Activated naive CD8-positive, alpha-beta T cell (primary cell): ENCODE measurements at regions not wholly inside any gene's neighbourhood (a gene's known extent, or its start where the extent isn't known, plus 50 kb on each side); places are given as distances from the start of the nearest gene placed in this dataset.

Source experiments
- H3K27ac Mint-ChIP-seq: one replicate; pipeline ENCODE4 v1.8.0; 2021; ENCODE audit warnings: mixed read lengths
- H3K27me3 Mint-ChIP-seq: one replicate; pipeline ENCODE4 v1.8.0; 2021; ENCODE audit warnings: mixed read lengths
- H3K36me3 Mint-ChIP-seq: one replicate; pipeline ENCODE4 v1.8.0; 2021; ENCODE audit warnings: mixed read lengths
- H3K4me1 Mint-ChIP-seq: one replicate; pipeline ENCODE4 v1.8.0; 2021; ENCODE audit warnings: low read depth, mixed read lengths
- H3K4me3 Mint-ChIP-seq: one replicate; pipeline ENCODE4 v1.8.0; 2021; ENCODE audit warnings: mild to moderate bottlenecking, mixed read lengths
- H3K9me3 Mint-ChIP-seq: one replicate; pipeline ENCODE4 v1.8.0; 2021; ENCODE audit warnings: low read depth, mixed read lengths

- Mint-ChIP-seq H3K36me3 (no peaks in the 10 kb centered on the region), H3K27ac (no peak overlapping the region), H3K27me3 (no peaks in the 10 kb centered on the region), H3K9me3 (no peaks in the 10 kb centered on the region), H3K4me3 (no peak overlapping the region), H3K4me1 (no peaks in the 10 kb centered on the region)
Observed at GRCh38 chr12:114943601-114944000, 259.6 kb upstream of the TBX3 start.

GRCh38 chr12:114938487-114939210, 254.7 kb upstream of the TBX3 start:
- no peaks in the 10 kb centered on the region for H3K9me3 Mint-ChIP-seq
- H3K4me3 Mint-ChIP-seq: no peak overlapping the region
- no peaks in the 10 kb centered on the region for H3K27me3 Mint-ChIP-seq
- H3K27ac Mint-ChIP-seq: no peak overlapping the region
- no peaks in the 10 kb centered on the region for H3K36me3 Mint-ChIP-seq
- H3K4me1 Mint-ChIP-seq: no peaks in the 10 kb centered on the region

- H3K27ac Mint-ChIP-seq: no peak overlapping the region
- H3K36me3 Mint-ChIP-seq: no peaks in the 10 kb centered on the region
- H3K4me3 Mint-ChIP-seq: no peak overlapping the region
- no peaks in the 10 kb centered on the region for H3K4me1 Mint-ChIP-seq
- H3K9me3 Mint-ChIP-seq: no peaks in the 10 kb centered on the region
- no peaks in the 10 kb centered on the region for H3K27me3 Mint-ChIP-seq
Observed at GRCh38 chr12:114936148-114937079, 252.4 kb upstream of the TBX3 start.

GRCh38 chr12:114935658-114936057, 251.7 kb upstream of the TBX3 start:
- H3K4me3 Mint-ChIP-seq: no peak overlapping the region
- H3K27ac Mint-ChIP-seq: no peak overlapping the region

GRCh38 chr12:114933428-114934160, 249.6 kb upstream of the TBX3 start:
- no peaks in the 10 kb centered on the region for H3K27me3 Mint-ChIP-seq
- no peaks in the 10 kb centered on the region for H3K36me3 Mint-ChIP-seq

More at GRCh38 chr12:114935658-114936057, 251.7 kb upstream of the TBX3 start:
- no peaks in the 10 kb centered on the region for H3K36me3 Mint-ChIP-seq
- H3K27me3 Mint-ChIP-seq: no peaks in the 10 kb centered on the region
- H3K9me3 Mint-ChIP-seq: no peaks in the 10 kb centered on the region
- no peaks in the 10 kb centered on the region for H3K4me1 Mint-ChIP-seq

GRCh38 chr12:114932806-114933205, 248.8 kb upstream of the TBX3 start:
- Mint-ChIP-seq H3K27ac (no peak overlapping the region), H3K4me3 (no peak overlapping the region), H3K9me3 (no peaks in the 10 kb centered on the region), H3K4me1 (no peaks in the 10 kb centered on the region), H3K27me3 (no peaks in the 10 kb centered on the region), H3K36me3 (no peaks in the 10 kb centered on the region)

More at GRCh38 chr12:114933428-114934160, 249.6 kb upstream of the TBX3 start:
- no peak overlapping the region for H3K4me3 Mint-ChIP-seq
- H3K4me1 Mint-ChIP-seq: no peaks in the 10 kb centered on the region
- no peaks in the 10 kb centered on the region for H3K9me3 Mint-ChIP-seq
- H3K27ac Mint-ChIP-seq: no peak overlapping the region

- no peaks in the 10 kb centered on the region for H3K27me3 Mint-ChIP-seq
- no peaks in the 10 kb centered on the region for H3K4me1 Mint-ChIP-seq
Observed at GRCh38 chr12:114931025-114931424, 247.1 kb upstream of the TBX3 start.

GRCh38 chr12:114926341-114926740, 242.4 kb upstream of the TBX3 start:
- no peaks in the 10 kb centered on the region for H3K9me3 Mint-ChIP-seq

More at GRCh38 chr12:114931025-114931424, 247.1 kb upstream of the TBX3 start:
- Mint-ChIP-seq H3K27ac (no peak overlapping the region), H3K36me3 (no peaks in the 10 kb centered on the region), H3K9me3 (no peaks in the 10 kb centered on the region), H3K4me3 (no peak overlapping the region)

GRCh38 chr12:114924946-114925475, 241.0 kb upstream of the TBX3 start:
- no peak overlapping the region for H3K4me3 Mint-ChIP-seq
- no peaks in the 10 kb centered on the region for H3K4me1 Mint-ChIP-seq
- no peaks in the 10 kb centered on the region for H3K27me3 Mint-ChIP-seq
- no peak overlapping the region for H3K27ac Mint-ChIP-seq
- no peaks in the 10 kb centered on the region for H3K36me3 Mint-ChIP-seq
- H3K9me3 Mint-ChIP-seq: no peaks in the 10 kb centered on the region

More at GRCh38 chr12:114926341-114926740, 242.4 kb upstream of the TBX3 start:
- Mint-ChIP-seq H3K4me1 (no peaks in the 10 kb centered on the region), H3K27ac (no peak overlapping the region), H3K4me3 (no peak overlapping the region), H3K27me3 (no peaks in the 10 kb centered on the region), H3K36me3 (no peaks in the 10 kb centered on the region)

GRCh38 chr12:114921781-114922180, 237.8 kb upstream of the TBX3 start:
- Mint-ChIP-seq H3K4me3 (no peak overlapping the region), H3K36me3 (no peaks in the 10 kb centered on the region), H3K4me1 (no peaks in the 10 kb centered on the region), H3K9me3 (no peaks in the 10 kb centered on the region), H3K27ac (no peak overlapping the region), H3K27me3 (no peaks in the 10 kb centered on the region)

GRCh38 chr12:114920771-114921554, 237.0 kb upstream of the TBX3 start:
- Mint-ChIP-seq H3K27me3 (no peaks in the 10 kb centered on the region), H3K27ac (no peak overlapping the region), H3K9me3 (no peaks in the 10 kb centered on the region), H3K4me1 (no peaks in the 10 kb centered on the region), H3K4me3 (no peak overlapping the region), H3K36me3 (no peaks in the 10 kb centered on the region)

- Mint-ChIP-seq H3K9me3 (no peaks in the 10 kb centered on the region), H3K4me1 (no peaks in the 10 kb centered on the region), H3K4me3 (no peak overlapping the region), H3K27me3 (no peaks in the 10 kb centered on the region), H3K27ac (no peak overlapping the region), H3K36me3 (no peaks in the 10 kb centered on the region)
Observed at GRCh38 chr12:114919479-114919878, 235.5 kb upstream of the TBX3 start.

GRCh38 chr12:114918535-114919233, 234.7 kb upstream of the TBX3 start:
- H3K27ac Mint-ChIP-seq: no peak overlapping the region
- H3K9me3 Mint-ChIP-seq: no peaks in the 10 kb centered on the region
- H3K4me3 Mint-ChIP-seq: no peak overlapping the region
- H3K36me3 Mint-ChIP-seq: no peaks in the 10 kb centered on the region
- no peaks in the 10 kb centered on the region for H3K27me3 Mint-ChIP-seq
- H3K4me1 Mint-ChIP-seq: no peaks in the 10 kb centered on the region
